A673 (cell line): ENCODE measurements at regions not wholly inside any gene's neighbourhood (a gene's known extent, or its start where the extent isn't known, plus 50 kb on each side); places are given as distances from the start of the nearest gene placed in this dataset.

Experiments used
- BruUV-seq: library from RNA; stranded (reverse); fragments of 400-500 nt; replicated peaks from 2 replicates; lab custom pipeline; 2021; lab: Mats Ljungman, UMichigan
- CTCF ChIA-PET: fragments of 300-600 bp; sonication (Branson Sonifier 250); formaldehyde crosslinking; loops from one replicate; lab custom pipeline; 2022; ENCODE audit warnings: antibody characterized with exemption; lab: Charles Lee
- POLR2A ChIA-PET: fragments of 300-600 bp; sonication (Branson Sonifier 250); formaldehyde crosslinking; loops from one replicate; lab custom pipeline; 2022; ENCODE audit warnings: antibody characterized with exemption; ENCODE audit not compliant: low non-redundant PET; lab: Charles Lee
- DNase-seq: peaks from one replicate; pipeline ENCODE4 v3.0.0-alpha.2; 2015; ENCODE audit warnings: low spot score
- H3K27ac ChIP-seq: fragments of 200-600 bp; sonication (generic); 2 replicates; pipeline ENCODE4 v1.5.1; 2016; ENCODE audit warnings: mixed run types, low read depth, mild to moderate bottlenecking, mixed read lengths, antibody characterized with exemption, low read length; ENCODE audit not compliant: poor library complexity, severe bottlenecking
- H3K27me3 ChIP-seq: fragments of 200-600 bp; sonication (generic); replicated peaks from 2 replicates; pipeline ENCODE4 v1.6.1; 2017; ENCODE audit warnings: mixed run types, low read depth, mild to moderate bottlenecking, mixed read lengths, antibody characterized with exemption, low read length; ENCODE audit not compliant: insufficient read depth, poor library complexity
- H3K36me3 ChIP-seq: fragments of 200-600 bp; sonication (generic); 2 replicates; pipeline ENCODE4 v1.6.1; 2016; ENCODE audit warnings: mixed run types, mild to moderate bottlenecking, mixed read lengths, antibody characterized with exemption, low read length; ENCODE audit not compliant: insufficient read depth, poor library complexity, severe bottlenecking
- H3K4me1 ChIP-seq: fragments of 200-600 bp; sonication (generic); 2 replicates; pipeline ENCODE4 v1.6.1; 2017; ENCODE audit warnings: mixed run types, mild to moderate bottlenecking, mixed read lengths, antibody characterized with exemption, low read length; ENCODE audit not compliant: insufficient read depth, poor library complexity, severe bottlenecking
- H3K4me3 ChIP-seq: fragments of 200-600 bp; sonication (generic); 2 replicates; pipeline ENCODE4 v1.5.1; 2016; ENCODE audit warnings: low read depth, mixed run types, mild to moderate bottlenecking, mixed read lengths, low read length; ENCODE audit not compliant: poor library complexity, severe bottlenecking
- H3K9me3 ChIP-seq: fragments of 200-600 bp; sonication (generic); 2 replicates; pipeline ENCODE4 v1.6.1; 2016; ENCODE audit warnings: mixed run types, low read depth, mild to moderate bottlenecking, mixed read lengths, antibody characterized with exemption, low read length; ENCODE audit not compliant: poor library complexity, severe bottlenecking
- EZH2 ChIP-seq: fragments of 200-600 bp; sonication (generic); IDR thresholded peaks from 2 replicates; pipeline ENCODE4 v1.6.1; 2017; ENCODE audit warnings: borderline replicate concordance, low read depth, mild to moderate bottlenecking, mixed read lengths, antibody characterized with exemption, low read length; ENCODE audit not compliant: poor library complexity, severe bottlenecking
- intact Hi-C: fragments of 100-400 bp; cut with micrococcal nuclease; formaldehyde crosslinking; loops from one replicate; pipeline ENCODE4 v1.10.0; 2022; ENCODE audit not compliant: unreplicated experiment
- TF ChIP-seq, protein P1 (sequence below): fragments of 300-800, 200-600 bp; sonication (generic); conservative IDR thresholded peaks from 2 replicates; pipeline ENCODE4 v1.5.1; 2017; ENCODE audit warnings: low read depth, mild to moderate bottlenecking, antibody characterized with exemption, low read length, moderate library complexity, mixed read lengths

DNA sequence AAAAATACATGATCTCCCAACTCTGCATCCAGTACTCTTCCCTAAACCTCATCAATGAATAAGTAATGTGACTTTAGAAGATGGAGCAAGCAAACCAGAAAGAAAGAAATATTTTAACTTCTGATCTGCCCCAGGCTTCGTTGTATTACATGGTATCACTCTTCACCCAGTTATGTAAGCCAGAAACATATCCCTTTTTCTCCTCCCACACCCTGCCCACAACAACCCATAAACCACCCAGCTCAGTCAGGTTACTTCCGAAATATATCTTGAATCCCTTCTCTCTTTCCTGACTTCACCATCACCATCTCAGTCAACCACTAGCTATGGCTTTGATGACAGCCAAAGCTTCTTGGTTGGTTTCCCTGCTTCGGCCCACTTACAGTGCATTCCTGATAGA is 295.8 kb upstream of the PARD3B start:
- H3K4me3 ChIP-seq = no peak overlapping the region
- no peak overlapping the region for H3K27ac ChIP-seq
- H3K36me3 ChIP-seq = no peaks in the 10 kb centered on the region
- TF ChIP-seq EZH2 = no peak
- BruUV-seq = no TSS peak
- H3K27me3 ChIP-seq = no peaks in the 10 kb centered on the region
- H3K4me1 ChIP-seq = no peaks in the 10 kb centered on the region
- no peaks in the 10 kb centered on the region for H3K9me3 ChIP-seq
- ChIA-PET CTCF (no interaction called here), POLR2A (no interaction called here)
- intact Hi-C loops = no loop called here
- no peak for DNase-seq

DNA sequence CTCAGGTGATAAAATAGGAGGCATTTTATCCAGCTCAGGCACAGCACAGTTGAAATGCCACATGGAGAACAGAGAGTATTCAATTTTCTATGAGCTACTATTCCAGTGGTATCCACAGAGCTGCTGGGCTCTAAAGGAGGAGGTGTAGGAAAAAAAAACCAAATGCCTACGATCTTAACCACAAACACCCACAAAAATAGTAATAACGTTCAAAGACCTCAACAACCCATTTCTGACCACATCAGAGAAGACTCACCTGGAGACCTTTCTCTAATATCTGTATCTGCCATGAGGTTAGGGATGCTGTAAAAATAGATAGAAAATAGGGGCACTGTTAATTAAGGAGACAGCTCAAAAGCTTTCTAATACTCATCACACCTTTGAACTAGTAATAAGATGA is 294.6 kb upstream of the PARD3B start:
- TF ChIP-seq, protein P1, sequence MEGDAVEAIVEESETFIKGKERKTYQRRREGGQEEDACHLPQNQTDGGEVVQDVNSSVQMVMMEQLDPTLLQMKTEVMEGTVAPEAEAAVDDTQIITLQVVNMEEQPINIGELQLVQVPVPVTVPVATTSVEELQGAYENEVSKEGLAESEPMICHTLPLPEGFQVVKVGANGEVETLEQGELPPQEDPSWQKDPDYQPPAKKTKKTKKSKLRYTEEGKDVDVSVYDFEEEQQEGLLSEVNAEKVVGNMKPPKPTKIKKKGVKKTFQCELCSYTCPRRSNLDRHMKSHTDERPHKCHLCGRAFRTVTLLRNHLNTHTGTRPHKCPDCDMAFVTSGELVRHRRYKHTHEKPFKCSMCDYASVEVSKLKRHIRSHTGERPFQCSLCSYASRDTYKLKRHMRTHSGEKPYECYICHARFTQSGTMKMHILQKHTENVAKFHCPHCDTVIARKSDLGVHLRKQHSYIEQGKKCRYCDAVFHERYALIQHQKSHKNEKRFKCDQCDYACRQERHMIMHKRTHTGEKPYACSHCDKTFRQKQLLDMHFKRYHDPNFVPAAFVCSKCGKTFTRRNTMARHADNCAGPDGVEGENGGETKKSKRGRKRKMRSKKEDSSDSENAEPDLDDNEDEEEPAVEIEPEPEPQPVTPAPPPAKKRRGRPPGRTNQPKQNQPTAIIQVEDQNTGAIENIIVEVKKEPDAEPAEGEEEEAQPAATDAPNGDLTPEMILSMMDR = no peak
- no peak for TF ChIP-seq EZH2
- no peaks in the 10 kb centered on the region for H3K36me3 ChIP-seq
- BruUV-seq = no TSS peak
- no peak overlapping the region for H3K4me3 ChIP-seq
- peaks cover 2% of the 10 kb centered on the region for H3K4me1 ChIP-seq
- intact Hi-C loops = no loop called here
- ChIA-PET POLR2A (interaction anchor here (0.7 kb wide), 1 partner anchor 33 kb away, joined by 3 read pairs; no protein-coding TSS in a partner anchor), CTCF (no interaction called here)
- no peak overlapping the region for H3K27ac ChIP-seq
- no peak for DNase-seq
- no peaks in the 10 kb centered on the region for H3K27me3 ChIP-seq
- no peaks in the 10 kb centered on the region for H3K9me3 ChIP-seq

- ChIA-PET CTCF (interaction anchor here (1.2 kb wide), 1 partner anchor 8 kb away, joined by 5 read pairs; no protein-coding TSS in a partner anchor), POLR2A (no interaction called here)
- no TSS peak for BruUV-seq
- Histone ChIP-seq H3K27me3 (no peaks in the 10 kb centered on the region), H3K36me3 (no peaks in the 10 kb centered on the region), H3K9me3 (no peaks in the 10 kb centered on the region), H3K27ac (no peak overlapping the region), H3K4me1 (peaks cover 7% of the 10 kb centered on the region), H3K4me3 (no peak overlapping the region)
- TF ChIP-seq, protein P1 = no peak
- TF ChIP-seq EZH2 = no peak
- intact Hi-C loops = no loop called here
- no peak for DNase-seq
Measured at GRCh38 chr2:204251158-204251997, 293.9 kb upstream of the PARD3B start.
